Astrocyte (in vitro differentiated cells and primary cell): ENCODE measurements at regions not wholly inside any gene's neighbourhood (a gene's known extent, or its start where the extent isn't known, plus 50 kb on each side); places are given as distances from the start of the nearest gene placed in this dataset.

ENCODE experiments used
- EZH2 ChIP-seq: IDR thresholded peaks from 2 replicates; pipeline ENCODE4 v1.6.1; 2012; ENCODE audit warnings: mild to moderate bottlenecking, low read length, inconsistent platforms; ENCODE audit not compliant: insufficient read depth
- TF ChIP-seq, protein P1 (sequence below): IDR thresholded peaks from 2 replicates; pipeline ENCODE4 v1.5.1; 2011; ENCODE audit warnings: low read depth, mild to moderate bottlenecking, inconsistent platforms, low read length, moderate library complexity; ENCODE audit not compliant: insufficient read depth

DNA sequence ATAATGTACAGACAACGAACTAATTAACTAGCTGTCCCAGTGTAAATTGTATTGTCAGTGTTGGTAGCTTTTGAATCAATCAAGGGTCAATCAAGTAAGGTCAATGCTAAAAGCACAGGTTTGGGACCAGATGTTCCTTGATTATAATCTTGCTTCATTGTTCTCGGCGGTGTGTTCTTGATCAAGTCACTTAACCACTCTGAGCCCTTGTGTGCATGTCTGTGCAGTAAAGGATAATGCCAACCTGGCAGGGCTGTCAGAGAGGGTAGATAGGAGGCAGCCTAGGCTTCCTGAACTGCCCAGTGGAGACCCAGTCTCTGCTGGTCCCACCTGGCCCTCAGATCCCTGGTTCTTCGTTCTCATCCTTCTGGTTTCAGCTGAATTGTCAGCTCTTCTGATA, 221.0 kb downstream of the EMX2 start:
- TF ChIP-seq, protein P1, sequence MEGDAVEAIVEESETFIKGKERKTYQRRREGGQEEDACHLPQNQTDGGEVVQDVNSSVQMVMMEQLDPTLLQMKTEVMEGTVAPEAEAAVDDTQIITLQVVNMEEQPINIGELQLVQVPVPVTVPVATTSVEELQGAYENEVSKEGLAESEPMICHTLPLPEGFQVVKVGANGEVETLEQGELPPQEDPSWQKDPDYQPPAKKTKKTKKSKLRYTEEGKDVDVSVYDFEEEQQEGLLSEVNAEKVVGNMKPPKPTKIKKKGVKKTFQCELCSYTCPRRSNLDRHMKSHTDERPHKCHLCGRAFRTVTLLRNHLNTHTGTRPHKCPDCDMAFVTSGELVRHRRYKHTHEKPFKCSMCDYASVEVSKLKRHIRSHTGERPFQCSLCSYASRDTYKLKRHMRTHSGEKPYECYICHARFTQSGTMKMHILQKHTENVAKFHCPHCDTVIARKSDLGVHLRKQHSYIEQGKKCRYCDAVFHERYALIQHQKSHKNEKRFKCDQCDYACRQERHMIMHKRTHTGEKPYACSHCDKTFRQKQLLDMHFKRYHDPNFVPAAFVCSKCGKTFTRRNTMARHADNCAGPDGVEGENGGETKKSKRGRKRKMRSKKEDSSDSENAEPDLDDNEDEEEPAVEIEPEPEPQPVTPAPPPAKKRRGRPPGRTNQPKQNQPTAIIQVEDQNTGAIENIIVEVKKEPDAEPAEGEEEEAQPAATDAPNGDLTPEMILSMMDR, result no peak
- TF ChIP-seq EZH2, result no peak
